IPS-NIHi7 (cell line): ENCODE measurements at regions not wholly inside any gene's neighbourhood (a gene's known extent, or its start where the extent isn't known, plus 50 kb on each side); places are given as distances from the start of the nearest gene placed in this dataset.
A peak's percentile ranks its signal among the peaks of the same experiment; 100 is the strongest.

ENCODE experiments used
- DNase-seq: peaks from one replicate; pipeline ENCODE4 v3.0.0; 2012; ENCODE audit warnings: mixed read lengths; ENCODE audit errors: extremely low spot score

GRCh38 chr1:59143811-59144210, 153.1 kb upstream of the FGGY start:
- peak; percentile 31 for DNase-seq

GRCh38 chr1:59144959-59145358, 151.9 kb upstream of the FGGY start:
- DNase-seq = no peak

- DNase-seq = no peak
Measured at GRCh38 chr1:59146056-59146455, 150.8 kb upstream of the FGGY start.

GRCh38 chr1:59146651-59147358, 150.1 kb upstream of the FGGY start:
- peak; percentile 63 for DNase-seq

- no peak for DNase-seq
Measured at GRCh38 chr1:59149435-59149834, 147.5 kb upstream of the FGGY start.

GRCh38 chr1:59150577-59151386, 146.1 kb upstream of the FGGY start:
- DNase-seq = peak; percentile 28

- DNase-seq = no peak
Measured at GRCh38 chr1:59151387-59151761, 145.5 kb upstream of the FGGY start.

- DNase-seq = no peak
Measured at GRCh38 chr1:59151860-59152259, 145.0 kb upstream of the FGGY start.

- no peak for DNase-seq
Measured at GRCh38 chr1:59152511-59152910, 144.4 kb upstream of the FGGY start.

GRCh38 chr1:59154401-59154800, 142.5 kb upstream of the FGGY start:
- DNase-seq = no peak

GRCh38 chr1:59155351-59155750, 141.5 kb upstream of the FGGY start:
- DNase-seq = no peak

- DNase-seq = no peak
Measured at GRCh38 chr1:59156051-59156450, 140.8 kb upstream of the FGGY start.

GRCh38 chr1:59156526-59157199, 140.2 kb upstream of the FGGY start:
- no peak for DNase-seq

GRCh38 chr1:59158321-59158720, 138.6 kb upstream of the FGGY start:
- DNase-seq = no peak

GRCh38 chr1:59159557-59160203, 137.2 kb upstream of the FGGY start:
- no peak for DNase-seq

- no peak for DNase-seq
Measured at GRCh38 chr1:59161136-59161535, 135.8 kb upstream of the FGGY start.

- DNase-seq = no peak
Measured at GRCh38 chr1:59162665-59163064, 134.2 kb upstream of the FGGY start.

- DNase-seq = no peak
Measured at GRCh38 chr1:59163268-59164092, 133.4 kb upstream of the FGGY start.

- DNase-seq = no peak
Measured at GRCh38 chr1:59164371-59164770, 132.5 kb upstream of the FGGY start.

- DNase-seq = no peak
Measured at GRCh38 chr1:59165353-59165752, 131.5 kb upstream of the FGGY start.

GRCh38 chr1:59169703-59170102, 127.2 kb upstream of the FGGY start:
- DNase-seq = no peak
